ENCODE measurements at regions not wholly inside any gene's neighbourhood (a gene's known extent, or its start where the extent isn't known, plus 50 kb on each side); places are given as distances from the start of the nearest gene placed in this dataset.

- H3K4me3 ChIP-seq (ENCODE audit: low read depth, low read length): peak overlapping the region; percentile 50
- H3K36me3 ChIP-seq (ENCODE audit: control insufficient read depth, insufficient read depth, low read length): no peaks in the 10 kb centered on the region
- DNase-seq (ENCODE audit: low read depth): no peak
- no peak for TF ChIP-seq CTCF (IDR thresholded peaks at IDR 0.05; ENCODE audit: insufficient read depth, low read length, poor library complexity, severe bottlenecking)
- H3K27me3 ChIP-seq (ENCODE audit: control insufficient read depth, insufficient read depth, low read length): peaks cover 11% of the 10 kb centered on the region
Observed at GRCh38 chr10:50992356-50992901, 81.9 kb upstream of the PRKG1 start.

- Histone ChIP-seq H3K4me3 (ENCODE audit: low read depth, low read length) (no peak overlapping the region), H3K27me3 (ENCODE audit: control insufficient read depth, insufficient read depth, low read length) (peaks cover 11% of the 10 kb centered on the region), H3K36me3 (ENCODE audit: control insufficient read depth, insufficient read depth, low read length) (no peaks in the 10 kb centered on the region)
- no peak for TF ChIP-seq CTCF (IDR thresholded peaks at IDR 0.05; ENCODE audit: insufficient read depth, low read length, poor library complexity, severe bottlenecking)
- no peak for DNase-seq (ENCODE audit: low read depth)
Observed at GRCh38 chr10:50992972-50993766, 81.1 kb upstream of the PRKG1 start.

- Histone ChIP-seq H3K4me3 (ENCODE audit: low read depth, low read length) (no peak overlapping the region), H3K27me3 (ENCODE audit: control insufficient read depth, insufficient read depth, low read length) (peaks cover 11% of the 10 kb centered on the region), H3K36me3 (ENCODE audit: control insufficient read depth, insufficient read depth, low read length) (no peaks in the 10 kb centered on the region)
- DNase-seq (ENCODE audit: low read depth): no peak
- TF ChIP-seq CTCF (IDR thresholded peaks at IDR 0.05; ENCODE audit: insufficient read depth, low read length, poor library complexity, severe bottlenecking): no peak
Observed at GRCh38 chr10:50993771-50994251, 80.5 kb upstream of the PRKG1 start.

GRCh38 chr10:50997461-50997860 is 76.8 kb upstream of the PRKG1 start:
- Histone ChIP-seq H3K27me3 (ENCODE audit: control insufficient read depth, insufficient read depth, low read length) (peaks cover 9% of the 10 kb centered on the region), H3K36me3 (ENCODE audit: control insufficient read depth, insufficient read depth, low read length) (no peaks in the 10 kb centered on the region), H3K4me3 (ENCODE audit: low read depth, low read length) (no peak overlapping the region)
- DNase-seq (ENCODE audit: low read depth): no peak
- no peak for TF ChIP-seq CTCF (IDR thresholded peaks at IDR 0.05; ENCODE audit: insufficient read depth, low read length, poor library complexity, severe bottlenecking)

GRCh38 chr10:50999163-50999562 is 75.1 kb upstream of the PRKG1 start:
- DNase-seq (ENCODE audit: low read depth): no peak
- Histone ChIP-seq H3K4me3 (ENCODE audit: low read depth, low read length) (no peak overlapping the region), H3K36me3 (ENCODE audit: control insufficient read depth, insufficient read depth, low read length) (no peaks in the 10 kb centered on the region), H3K27me3 (ENCODE audit: control insufficient read depth, insufficient read depth, low read length) (no peaks in the 10 kb centered on the region)
- TF ChIP-seq CTCF (IDR thresholded peaks at IDR 0.05; ENCODE audit: insufficient read depth, low read length, poor library complexity, severe bottlenecking): no peak

All from kidney epithelial cell (primary cell).